SJCRH30 (cell line): ENCODE measurements at regions not wholly inside any gene's neighbourhood (a gene's known extent, or its start where the extent isn't known, plus 50 kb on each side); places are given as distances from the start of the nearest gene placed in this dataset.
A peak's percentile ranks its signal among the peaks of the same experiment; 100 is the strongest.
"Not testable (repeated sequence)": the region's sequence is repeated elsewhere in the genome, so short reads cannot be mapped to it uniquely, and the experiment has no call there.

ENCODE experiments used
- DNase-seq, 2 experiments: peaks; one replicate each; pipeline ENCODE4 v3.0.0-alpha.2; 2015 to 2020
- H3K27ac ChIP-seq: fragments of 250-450 bp; sonication (Bioruptor Pico); 2 replicates; pipeline ENCODE4 v1.5.1; 2020; ENCODE audit warnings: mild to moderate bottlenecking, moderate library complexity
- H3K27me3 ChIP-seq: fragments of 250-450 bp; sonication (Bioruptor Pico); 2 replicates; pipeline ENCODE4 v1.5.1; 2020; ENCODE audit warnings: mild to moderate bottlenecking, moderate library complexity
- H3K36me3 ChIP-seq: fragments of 250-450 bp; sonication (Bioruptor Pico); 2 replicates; pipeline ENCODE4 v1.5.1; 2020; ENCODE audit warnings: mild to moderate bottlenecking, moderate library complexity
- H3K4me1 ChIP-seq: fragments of 250-450 bp; sonication (Bioruptor Pico); 2 replicates; pipeline ENCODE4 v1.5.1; 2020; ENCODE audit warnings: mild to moderate bottlenecking, moderate library complexity
- H3K4me3 ChIP-seq: fragments of 250-450 bp; sonication (Bioruptor Pico); 2 replicates; pipeline ENCODE4 v1.5.1; 2020; ENCODE audit warnings: mild to moderate bottlenecking, moderate library complexity
- H3K9me3 ChIP-seq: fragments of 250-450 bp; sonication (Bioruptor Pico); replicated peaks from 2 replicates; pipeline ENCODE4 v1.5.1; 2020; ENCODE audit warnings: mild to moderate bottlenecking, moderate library complexity

DNA sequence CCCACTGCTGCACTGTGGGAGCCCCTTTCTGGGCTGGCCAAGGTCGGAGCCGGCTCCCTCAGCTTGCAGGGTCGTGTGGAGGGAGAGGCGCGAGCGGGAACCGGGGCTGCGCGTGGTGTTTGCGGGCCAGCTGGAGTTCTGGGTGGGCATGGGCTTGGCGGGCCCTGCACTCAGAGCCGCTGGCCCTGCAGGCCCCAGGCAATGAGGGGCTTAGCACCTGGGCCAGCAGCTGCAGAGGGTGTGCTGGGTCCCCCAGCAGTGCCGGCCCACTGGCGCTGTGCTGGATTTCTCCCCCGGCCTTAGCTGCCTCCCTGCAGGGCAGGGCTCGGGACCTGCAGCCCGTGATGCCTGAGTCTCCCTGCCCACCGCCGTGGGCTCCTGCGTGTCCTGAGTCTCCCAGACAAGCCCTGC, 125.3 kb downstream of the ALG10B start:
- H3K9me3 ChIP-seq, H3K4me1 ChIP-seq, DNase-seq, H3K36me3 ChIP-seq, H3K4me3 ChIP-seq, H3K27ac ChIP-seq, H3K27me3 ChIP-seq: not testable (repeated sequence)

DNA sequence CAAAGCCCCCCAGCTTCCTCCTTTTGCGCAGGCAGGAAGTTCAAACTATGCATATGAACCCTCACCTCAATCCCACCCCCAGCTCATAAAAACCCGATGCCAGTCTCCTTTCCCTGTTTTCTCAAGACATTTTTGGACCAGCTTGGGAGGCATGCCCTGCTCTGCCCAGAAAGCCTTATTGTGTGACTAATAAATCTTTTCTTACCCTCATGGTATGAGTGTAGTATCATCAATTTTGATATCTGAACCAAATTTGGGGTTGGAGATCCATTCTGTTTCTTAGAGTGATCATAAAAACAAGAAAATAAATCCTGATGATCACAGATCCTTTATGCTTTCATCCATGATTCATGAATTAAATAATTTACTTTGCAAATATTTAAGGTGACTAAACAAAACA, 128.5 kb downstream of the ALG10B start:
- Histone ChIP-seq H3K9me3 (no peaks in the 10 kb centered on the region), H3K36me3 (no peaks in the 10 kb centered on the region), H3K4me1 (no peaks in the 10 kb centered on the region), H3K27me3 (no peaks in the 10 kb centered on the region), H3K4me3 (no peak overlapping the region), H3K27ac (no peak overlapping the region)
- DNase-seq: no peak

DNA sequence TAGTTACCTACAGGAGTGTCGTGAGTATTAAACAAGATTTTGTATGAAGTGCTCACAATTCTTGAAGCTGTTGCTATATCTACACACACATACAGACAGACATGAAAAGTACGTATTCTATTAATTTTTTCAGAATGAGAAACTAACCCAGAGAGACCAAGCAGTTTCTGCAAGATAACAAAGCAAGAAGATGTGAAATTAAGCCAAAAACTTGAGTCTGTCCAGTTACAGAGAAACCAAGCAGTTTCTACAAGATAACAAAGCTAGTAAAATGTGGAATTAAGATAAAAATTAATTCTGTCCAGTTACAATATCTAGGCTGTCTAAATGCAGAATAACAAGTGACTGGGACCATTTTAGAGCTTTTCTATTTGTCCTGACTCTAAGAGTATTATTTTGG, 132.4 kb downstream of the ALG10B start:
- Histone ChIP-seq H3K27ac (no peak overlapping the region), H3K36me3 (no peaks in the 10 kb centered on the region), H3K27me3 (no peaks in the 10 kb centered on the region), H3K4me1 (no peaks in the 10 kb centered on the region), H3K4me3 (no peak overlapping the region), H3K9me3 (no peaks in the 10 kb centered on the region)
- DNase-seq: no peak

DNA sequence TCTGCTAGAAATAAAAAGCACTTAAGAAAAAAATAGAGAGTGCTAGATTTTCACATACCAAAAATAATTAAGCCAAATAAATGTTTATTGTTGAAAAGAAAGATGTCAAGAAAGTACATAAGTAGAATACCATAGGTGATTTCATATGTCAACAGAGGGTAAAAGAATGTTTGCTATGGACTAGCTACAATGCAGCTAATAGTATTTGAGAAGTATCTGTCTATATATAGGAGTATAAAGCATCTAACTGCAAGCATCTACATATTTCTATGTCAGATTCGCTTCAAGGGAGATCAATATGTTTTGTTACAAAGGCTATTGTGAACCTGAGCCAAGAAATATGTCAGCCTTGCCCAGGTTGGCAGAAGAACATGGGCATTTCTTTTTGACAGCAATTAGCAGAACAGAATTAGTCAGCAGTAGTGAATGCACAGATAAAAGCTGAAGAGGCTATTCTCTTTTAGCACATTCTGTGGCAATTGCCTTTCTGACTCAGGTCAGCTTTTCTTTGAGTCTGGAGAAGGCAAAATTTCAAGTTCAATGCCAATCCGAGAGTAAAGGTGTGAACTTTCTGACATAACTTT, 140.1 kb downstream of the ALG10B start:
- no peaks in the 10 kb centered on the region for H3K9me3 ChIP-seq
- H3K27ac ChIP-seq: no peak overlapping the region
- H3K36me3 ChIP-seq: no peaks in the 10 kb centered on the region
- no peaks in the 10 kb centered on the region for H3K27me3 ChIP-seq
- no peak for DNase-seq
- no peak overlapping the region for H3K4me3 ChIP-seq
- H3K4me1 ChIP-seq: no peaks in the 10 kb centered on the region

DNA sequence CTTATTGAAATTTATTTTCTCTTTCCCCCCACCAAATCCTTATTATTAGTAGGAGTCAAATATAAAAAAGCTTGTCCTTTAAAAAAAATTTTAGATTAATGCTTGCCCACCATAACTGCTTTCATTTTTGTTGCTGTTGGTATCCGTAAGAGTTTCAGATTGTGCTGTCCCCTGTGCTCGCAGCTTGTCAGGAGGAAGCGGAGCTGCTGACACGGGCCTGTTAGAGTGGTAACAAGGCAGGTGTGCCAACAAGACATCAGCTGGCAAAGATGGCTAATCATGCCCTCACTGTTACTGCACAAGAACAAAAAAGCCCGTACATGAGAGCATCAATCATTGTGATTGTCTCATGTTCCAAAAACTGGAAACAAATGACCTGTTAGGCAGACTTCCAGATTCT, 148.4 kb downstream of the ALG10B start:
- DNase-seq: no peak

DNA sequence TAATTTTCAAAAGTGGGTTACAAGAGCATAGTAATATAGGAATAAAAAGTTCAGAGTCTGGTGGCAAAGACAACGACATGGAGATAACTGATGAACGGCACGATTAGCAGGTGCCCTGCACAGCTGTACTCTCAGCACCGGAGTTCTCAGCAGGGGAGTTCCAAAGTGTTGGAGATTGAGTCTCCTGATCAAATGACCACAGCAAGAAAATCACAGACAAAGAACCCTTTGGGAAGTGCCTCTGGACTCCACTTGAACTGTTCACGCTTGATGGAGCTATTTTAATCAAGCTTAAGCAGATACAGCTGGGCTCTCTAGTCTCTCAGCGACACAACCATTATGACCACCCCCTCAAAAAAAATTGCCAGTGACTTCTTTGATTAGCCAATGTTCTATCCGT, 153.1 kb downstream of the ALG10B start:
- no peaks in the 10 kb centered on the region for H3K36me3 ChIP-seq
- DNase-seq: peak; percentile 7 to 41
- no peak overlapping the region for H3K4me3 ChIP-seq
- no peaks in the 10 kb centered on the region for H3K27me3 ChIP-seq
- H3K9me3 ChIP-seq: no peaks in the 10 kb centered on the region
- H3K4me1 ChIP-seq: no peaks in the 10 kb centered on the region
- H3K27ac ChIP-seq: no peak overlapping the region

More for the DNA sequence above, 148.4 kb downstream of the ALG10B start:
- Histone ChIP-seq H3K27ac (no peak overlapping the region), H3K36me3 (no peaks in the 10 kb centered on the region), H3K9me3 (no peaks in the 10 kb centered on the region), H3K4me1 (no peaks in the 10 kb centered on the region), H3K4me3 (no peak overlapping the region), H3K27me3 (no peaks in the 10 kb centered on the region)

DNA sequence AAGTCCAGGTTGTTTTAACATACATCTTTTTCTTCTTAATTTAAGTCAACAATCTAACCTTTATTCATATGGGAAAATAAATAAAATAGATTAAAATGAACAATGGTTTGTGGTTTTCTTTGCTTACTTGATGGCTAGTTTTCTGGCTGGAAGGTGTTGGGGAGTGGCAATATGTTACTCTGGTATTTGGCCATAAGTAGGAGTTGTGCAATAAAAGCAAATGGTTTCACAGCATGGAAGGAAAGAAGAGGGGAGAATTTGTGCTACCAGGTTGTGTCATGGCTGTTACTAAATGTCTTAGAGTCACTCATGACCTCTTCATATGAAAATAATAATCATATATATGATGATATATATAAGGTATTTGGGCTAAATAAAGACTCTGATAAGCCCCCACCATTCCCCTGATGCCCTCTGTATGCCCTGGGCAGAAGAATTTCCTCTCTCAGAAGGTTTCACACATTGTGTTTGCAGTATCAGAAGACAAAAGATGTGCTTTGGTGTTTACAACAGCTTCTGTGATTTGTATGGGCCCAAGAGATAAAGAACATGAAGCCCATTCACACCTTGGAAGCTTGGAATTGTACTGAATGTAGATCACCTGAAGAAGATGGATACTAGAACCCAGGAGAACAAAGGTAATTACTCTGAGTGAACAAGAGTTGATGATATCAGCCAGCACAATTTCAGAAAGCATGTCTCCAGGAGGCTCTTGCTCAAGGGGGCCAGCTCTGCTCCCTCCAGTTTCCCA, 160.9 kb downstream of the ALG10B start:
- no peaks in the 10 kb centered on the region for H3K9me3 ChIP-seq
- H3K4me1 ChIP-seq: no peaks in the 10 kb centered on the region
- no peaks in the 10 kb centered on the region for H3K27me3 ChIP-seq
- DNase-seq: no peak
- H3K27ac ChIP-seq: no peak overlapping the region
- no peak overlapping the region for H3K4me3 ChIP-seq
- no peaks in the 10 kb centered on the region for H3K36me3 ChIP-seq

DNA sequence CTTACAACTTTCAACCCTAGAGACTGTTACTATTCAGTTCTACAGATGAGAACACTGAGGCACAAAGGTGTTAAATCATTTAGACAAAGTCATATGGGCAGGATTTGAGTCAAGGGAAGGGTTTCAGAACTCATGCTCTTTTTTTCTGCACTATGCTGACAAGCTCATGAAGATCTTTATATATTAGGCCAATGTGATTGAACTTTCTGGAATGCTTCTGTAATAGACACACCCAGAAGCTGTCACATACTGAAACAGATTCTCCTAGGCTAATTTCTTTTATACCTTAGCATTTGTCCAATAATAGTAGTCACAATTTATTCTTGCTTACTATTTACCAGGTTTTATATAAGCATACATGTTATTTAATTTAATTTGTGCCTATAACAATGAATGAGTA, 164.0 kb downstream of the ALG10B start:
- Histone ChIP-seq H3K36me3 (no peaks in the 10 kb centered on the region), H3K4me3 (no peak overlapping the region), H3K27ac (no peak overlapping the region), H3K9me3 (no peaks in the 10 kb centered on the region), H3K4me1 (no peaks in the 10 kb centered on the region), H3K27me3 (no peaks in the 10 kb centered on the region; the same call in 1 of the 2 replicates)
- DNase-seq: no peak

DNA sequence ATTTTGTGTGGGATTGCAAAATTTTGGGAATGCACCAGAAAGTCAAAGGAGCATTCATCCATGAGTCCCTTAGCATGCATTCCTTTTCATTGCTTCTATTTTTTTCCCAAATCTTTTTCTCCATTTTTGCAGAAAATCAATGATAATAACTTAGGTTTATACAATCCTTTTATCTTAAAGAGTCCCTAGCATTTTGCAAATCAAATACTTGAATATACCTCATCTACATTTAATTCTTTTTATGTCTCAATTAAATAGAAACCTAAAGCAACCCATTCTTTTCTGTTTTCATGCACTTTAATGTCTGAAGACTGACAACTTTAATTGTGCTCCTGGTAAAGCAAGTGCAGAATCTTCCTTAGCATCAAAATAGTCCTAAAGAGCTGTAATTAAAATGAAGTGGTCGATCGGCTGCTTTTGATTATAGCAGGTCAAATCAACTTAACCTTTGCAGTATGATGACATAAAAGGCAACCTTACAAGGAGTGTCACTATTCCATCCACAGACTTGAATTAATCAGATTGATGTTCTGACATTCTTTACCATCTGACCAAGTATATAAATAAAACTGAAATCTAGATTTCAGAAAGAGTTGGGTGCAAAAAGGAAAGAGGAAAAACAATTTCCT, 168.4 kb downstream of the ALG10B start:
- H3K27ac ChIP-seq: no peak overlapping the region
- H3K9me3 ChIP-seq: no peaks in the 10 kb centered on the region
- H3K27me3 ChIP-seq: no peaks in the 10 kb centered on the region; the same call in 1 of the 2 replicates
- H3K36me3 ChIP-seq: no peaks in the 10 kb centered on the region
- no peak overlapping the region for H3K4me3 ChIP-seq
- H3K4me1 ChIP-seq: no peaks in the 10 kb centered on the region
- DNase-seq: no peak

DNA sequence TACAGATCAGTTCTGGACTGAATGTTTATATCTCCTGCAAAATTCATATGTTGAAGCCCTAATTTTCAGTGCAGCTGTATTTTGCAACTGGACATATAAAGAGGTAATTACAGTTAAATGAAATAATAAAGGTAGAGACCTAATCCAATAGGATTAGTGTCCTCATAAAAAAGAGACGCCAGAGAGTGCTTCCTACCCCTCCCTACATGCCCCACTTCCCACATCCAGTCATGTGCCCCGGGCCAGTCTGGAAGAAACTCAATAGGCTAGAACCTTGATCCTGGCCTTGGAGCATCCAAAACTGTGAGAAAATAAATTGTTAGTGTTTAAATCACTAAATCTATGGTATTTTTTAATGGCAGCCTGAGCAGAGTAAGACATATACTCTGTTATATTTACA, 172.3 kb downstream of the ALG10B start:
- H3K27ac ChIP-seq: no peak overlapping the region
- no peaks in the 10 kb centered on the region for H3K4me1 ChIP-seq
- no peak for DNase-seq
- H3K36me3 ChIP-seq: no peaks in the 10 kb centered on the region
- no peaks in the 10 kb centered on the region; the same call in 1 of the 2 replicates for H3K27me3 ChIP-seq
- no peaks in the 10 kb centered on the region for H3K9me3 ChIP-seq
- H3K4me3 ChIP-seq: no peak overlapping the region

DNA sequence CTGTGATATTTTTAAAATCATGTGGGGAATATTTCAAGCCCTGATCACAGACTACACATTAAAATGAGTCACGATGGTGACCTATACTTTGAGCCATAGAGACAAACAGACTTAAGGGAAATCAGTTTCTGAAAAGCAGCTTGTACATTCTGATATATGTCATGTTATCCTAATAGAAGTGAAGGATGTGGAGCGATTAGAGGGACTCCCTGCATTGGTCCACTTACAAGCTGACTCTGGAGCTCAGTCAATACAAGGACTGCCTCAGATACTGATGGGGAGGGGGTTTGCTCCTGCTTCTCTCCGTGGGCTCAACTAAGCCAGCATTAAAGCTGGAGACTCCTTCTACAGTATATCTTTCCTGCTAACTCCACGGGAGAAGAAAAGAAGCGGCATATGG, 173.5 kb downstream of the ALG10B start:
- DNase-seq: no peak
- H3K36me3 ChIP-seq: no peaks in the 10 kb centered on the region
- H3K9me3 ChIP-seq: no peaks in the 10 kb centered on the region
- H3K27me3 ChIP-seq: no peaks in the 10 kb centered on the region; the same call in 1 of the 2 replicates
- no peak overlapping the region for H3K27ac ChIP-seq
- H3K4me1 ChIP-seq: no peaks in the 10 kb centered on the region
- H3K4me3 ChIP-seq: no peak overlapping the region

DNA sequence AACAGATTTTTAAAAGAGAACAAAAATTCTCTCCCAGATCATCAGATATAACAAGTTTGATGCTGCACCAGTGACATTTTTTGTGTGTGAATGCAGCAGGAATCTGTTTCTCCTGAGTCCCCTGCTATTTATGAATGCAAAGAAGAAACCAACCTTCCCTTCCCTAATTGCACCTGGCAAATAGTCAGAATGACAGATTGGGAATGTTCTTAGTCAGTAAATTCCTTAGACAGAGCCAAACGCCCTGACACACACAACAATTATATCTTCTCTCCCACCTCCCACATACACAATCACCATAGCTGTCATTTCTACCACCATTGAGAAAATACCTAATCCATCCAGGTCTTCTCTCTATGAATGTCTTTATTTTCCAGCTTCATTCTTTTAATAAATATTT, 174.4 kb downstream of the ALG10B start:
- no peaks in the 10 kb centered on the region for H3K4me1 ChIP-seq
- DNase-seq: no peak
- no peak overlapping the region for H3K27ac ChIP-seq
- H3K27me3 ChIP-seq: no peaks in the 10 kb centered on the region; the same call in 1 of the 2 replicates
- no peaks in the 10 kb centered on the region for H3K36me3 ChIP-seq
- H3K4me3 ChIP-seq: no peak overlapping the region
- H3K9me3 ChIP-seq: no peaks in the 10 kb centered on the region

DNA sequence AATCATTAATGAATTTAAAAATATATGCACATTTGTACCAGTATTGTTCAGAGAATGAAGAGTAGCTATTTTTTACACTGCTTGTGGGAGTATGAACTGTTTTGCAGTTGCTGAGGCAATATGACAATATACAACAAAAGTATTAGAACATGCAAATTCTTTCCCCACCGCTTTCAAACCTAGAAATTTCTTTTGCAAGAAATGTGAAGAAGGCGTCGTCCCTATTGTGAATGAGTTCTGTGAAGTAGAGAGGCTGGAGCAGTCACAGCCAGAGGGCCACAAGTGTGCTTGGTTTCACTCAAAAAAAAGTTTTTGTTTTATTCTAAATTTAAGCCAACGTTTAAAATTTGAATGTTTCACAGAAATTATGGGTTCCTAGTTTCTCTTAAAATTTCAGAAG, 184.9 kb downstream of the ALG10B start:
- H3K27me3 ChIP-seq: no peaks in the 10 kb centered on the region
- no peaks in the 10 kb centered on the region for H3K36me3 ChIP-seq
- no peak overlapping the region for H3K27ac ChIP-seq
- H3K9me3 ChIP-seq: no peaks in the 10 kb centered on the region
- no peak for DNase-seq
- no peak overlapping the region for H3K4me3 ChIP-seq
- no peaks in the 10 kb centered on the region for H3K4me1 ChIP-seq

DNA sequence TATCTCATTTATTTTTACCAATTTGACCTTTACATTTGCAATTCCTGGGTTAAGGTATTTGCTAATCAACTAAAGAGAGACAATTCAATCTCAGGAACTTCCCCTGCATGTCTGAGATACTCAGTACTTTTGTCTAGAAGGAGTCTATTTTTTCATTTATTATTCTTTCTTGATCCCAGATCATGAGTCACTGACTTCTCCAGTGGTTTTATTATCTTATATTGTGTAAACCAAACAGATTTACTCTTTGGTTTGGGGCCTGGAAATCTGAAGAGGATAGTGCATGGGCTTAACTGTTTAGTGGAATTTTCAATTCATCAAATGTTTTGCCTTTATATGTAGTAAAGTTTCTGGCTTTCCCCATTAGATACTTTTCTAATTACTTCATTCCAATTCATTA, 185.4 kb downstream of the ALG10B start:
- H3K27ac ChIP-seq: no peak overlapping the region
- no peaks in the 10 kb centered on the region for H3K36me3 ChIP-seq
- DNase-seq: no peak
- H3K4me1 ChIP-seq: no peaks in the 10 kb centered on the region
- H3K9me3 ChIP-seq: no peaks in the 10 kb centered on the region
- no peak overlapping the region for H3K4me3 ChIP-seq
- H3K27me3 ChIP-seq: no peaks in the 10 kb centered on the region

DNA sequence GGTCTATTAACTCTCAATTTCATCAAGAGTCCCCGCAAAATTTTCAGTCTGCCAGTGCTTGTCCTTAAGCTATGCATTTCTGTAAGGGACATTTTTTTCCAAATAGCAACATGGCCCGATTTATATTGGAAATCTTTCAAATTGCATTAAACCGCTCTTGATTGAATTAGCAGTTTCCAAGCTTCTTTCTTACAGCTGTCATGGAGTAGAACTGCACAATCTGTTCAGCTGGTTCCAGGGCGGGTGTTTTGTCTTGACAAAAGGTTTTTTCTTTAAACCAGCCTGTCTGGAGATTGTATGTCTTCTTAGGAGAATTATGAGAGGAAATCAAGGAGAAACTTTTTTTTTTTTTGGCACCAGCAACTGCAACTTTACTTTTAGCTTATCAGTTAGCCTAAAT, 185.8 kb downstream of the ALG10B start:
- H3K27me3 ChIP-seq: no peaks in the 10 kb centered on the region
- no peak overlapping the region for H3K27ac ChIP-seq
- DNase-seq: no peak
- no peaks in the 10 kb centered on the region for H3K9me3 ChIP-seq
- no peaks in the 10 kb centered on the region for H3K4me1 ChIP-seq
- no peaks in the 10 kb centered on the region for H3K36me3 ChIP-seq
- no peak overlapping the region for H3K4me3 ChIP-seq
